ENCODE measurements at regions not wholly inside any gene's neighbourhood (a gene's known extent, or its start where the extent isn't known, plus 50 kb on each side); places are given as distances from the start of the nearest gene placed in this dataset.

DNA sequence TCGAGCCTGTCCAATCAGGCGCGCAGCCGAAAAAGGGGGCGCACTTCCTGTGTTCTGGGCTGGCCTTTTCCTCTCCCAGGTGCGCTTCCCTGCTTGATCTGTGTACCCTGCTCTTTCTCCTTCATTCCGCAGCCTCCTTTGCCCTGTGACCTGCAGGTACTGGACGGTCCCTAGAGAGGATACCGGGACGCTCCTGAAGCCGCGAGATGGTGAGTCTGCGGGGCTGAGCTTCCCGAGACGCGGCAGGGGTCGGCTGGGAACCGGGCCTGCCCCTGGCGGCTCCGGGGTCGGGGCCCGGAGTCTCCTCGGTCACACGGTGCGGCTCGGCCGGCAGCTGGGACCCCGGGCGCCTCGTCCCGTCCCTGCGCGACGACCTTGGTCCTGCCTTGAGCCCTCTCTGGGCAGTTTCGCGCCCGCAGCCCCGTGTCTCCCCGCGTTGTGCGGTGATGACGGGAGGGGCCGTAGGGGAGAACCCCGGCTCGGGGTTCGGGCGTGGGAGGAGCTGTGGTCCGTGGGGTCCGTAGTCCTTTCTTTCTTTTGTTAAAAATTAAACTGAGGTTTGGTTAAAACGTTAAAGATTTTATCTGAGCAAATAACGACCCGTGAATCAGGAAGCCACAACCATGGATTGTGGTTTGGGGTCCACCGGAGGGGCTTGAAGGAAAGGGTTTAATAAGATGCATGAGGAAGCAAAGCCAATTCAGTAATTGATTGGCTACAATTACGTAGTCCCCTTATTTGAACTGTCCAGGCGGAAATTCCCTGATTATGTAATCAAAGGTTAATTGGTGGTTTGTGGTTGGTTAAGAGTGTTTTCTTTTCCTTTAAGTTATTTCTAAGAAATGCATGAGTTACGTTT is 172.8 kb upstream of the ZNF267 start:
- DNase-seq (ENCODE audit: low read depth in 1 of 2, low spot score in 1 of 2) = peak; percentile 62 to 84

GRCh38 chr16:31701734-31702133 is 171.9 kb upstream of the ZNF267 start:
- DNase-seq (ENCODE audit: low read depth in 1 of 2, low spot score in 1 of 2) = no peak

DNA sequence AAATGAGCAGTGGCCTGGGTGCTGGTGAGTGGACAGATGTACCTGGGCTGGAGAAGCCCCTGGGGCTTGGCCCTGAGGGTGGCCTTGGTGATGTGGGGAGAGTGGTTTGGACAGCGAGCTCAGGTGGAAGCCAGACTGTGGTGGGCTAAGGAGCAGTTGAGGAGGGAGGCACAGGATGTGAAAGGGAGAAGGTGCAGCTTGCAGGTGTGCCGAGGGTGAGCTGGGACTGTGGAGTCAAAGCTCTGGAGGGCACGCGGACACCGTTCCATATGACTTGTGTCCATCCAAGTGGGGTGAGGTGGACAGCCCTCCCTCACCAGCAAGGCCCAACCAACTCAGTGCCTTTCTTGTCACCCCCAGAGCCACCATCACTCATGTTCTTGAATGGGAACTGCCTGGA is 170.8 kb upstream of the ZNF267 start:
- no peak for DNase-seq (ENCODE audit: low read depth in 1 of 2, low spot score in 1 of 2)

GRCh38 chr16:31703526-31704128 is 170.0 kb upstream of the ZNF267 start:
- DNase-seq (ENCODE audit: low read depth in 1 of 2, low spot score in 1 of 2) = no peak

- DNase-seq (ENCODE audit: low read depth in 1 of 2, low spot score in 1 of 2) = no peak
These were observed 169.5 kb upstream of the ZNF267 start for GRCh38 chr16:31704138-31704537.

- DNase-seq (ENCODE audit: low read depth in 1 of 2, low spot score in 1 of 2) = no peak
These were observed 168.2 kb upstream of the ZNF267 start for GRCh38 chr16:31705371-31705770.

GRCh38 chr16:31706318-31706717 is 167.3 kb upstream of the ZNF267 start:
- DNase-seq (ENCODE audit: low read depth in 1 of 2, low spot score in 1 of 2) = no peak

- no peak for DNase-seq (ENCODE audit: low read depth in 1 of 2, low spot score in 1 of 2)
These were observed 166.7 kb upstream of the ZNF267 start for GRCh38 chr16:31706925-31707324.

DNA sequence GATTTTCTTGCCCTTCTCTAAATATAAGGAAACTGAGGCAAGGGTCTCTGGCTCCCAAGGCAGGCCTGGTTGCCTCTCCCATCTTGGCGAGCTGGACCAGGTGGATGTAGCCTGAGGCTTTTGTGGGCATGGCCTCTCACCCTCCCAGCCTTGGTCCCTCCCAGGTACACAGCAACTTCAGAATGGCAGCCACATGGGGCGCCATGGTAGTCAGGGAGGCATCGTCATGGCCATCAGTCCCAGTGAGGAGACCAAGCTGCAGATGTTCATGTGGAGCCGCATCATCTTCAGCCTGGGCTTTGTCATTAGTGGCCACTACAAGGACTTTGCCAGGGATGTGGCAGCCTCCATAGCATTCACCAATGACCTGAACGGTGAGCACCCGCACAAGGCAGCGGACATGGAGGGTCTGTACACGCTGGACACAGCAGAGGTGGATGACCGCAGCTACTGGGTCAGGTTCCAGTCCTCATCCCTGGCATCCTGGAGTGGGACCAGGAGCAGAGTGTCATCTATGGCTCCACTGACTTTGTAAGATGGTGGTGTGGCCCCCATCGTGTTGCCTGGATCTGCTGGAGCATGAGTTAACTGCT is 165.8 kb upstream of the ZNF267 start:
- no peak for DNase-seq (ENCODE audit: low read depth in 1 of 2, low spot score in 1 of 2)

GRCh38 chr16:31708348-31708747 is 165.3 kb upstream of the ZNF267 start:
- DNase-seq (ENCODE audit: low read depth in 1 of 2, low spot score in 1 of 2) = no peak

GRCh38 chr16:31709181-31709580 is 164.4 kb upstream of the ZNF267 start:
- no peak for DNase-seq (ENCODE audit: low read depth in 1 of 2, low spot score in 1 of 2)

DNA sequence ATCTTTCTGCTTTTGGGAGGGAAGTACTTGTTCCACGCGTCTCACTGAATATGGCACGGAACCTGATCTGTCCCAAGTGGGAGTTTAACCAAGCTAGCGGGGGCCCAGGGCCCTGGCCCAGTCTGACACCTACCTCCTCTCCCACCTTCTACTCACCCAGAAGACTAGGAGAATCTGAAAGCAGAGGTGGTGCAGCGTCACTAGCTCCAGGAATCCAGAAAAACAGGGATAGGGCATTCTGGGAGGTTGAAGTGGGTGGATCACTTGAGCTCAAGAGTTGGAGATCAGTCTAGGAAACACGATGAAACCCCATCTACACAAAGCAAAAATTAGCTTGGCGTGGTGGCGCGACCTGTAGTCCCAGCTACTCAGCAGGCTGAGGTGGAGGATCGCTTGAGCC is 163.5 kb upstream of the ZNF267 start:
- no peak for DNase-seq (ENCODE audit: low read depth in 1 of 2, low spot score in 1 of 2)

DNA sequence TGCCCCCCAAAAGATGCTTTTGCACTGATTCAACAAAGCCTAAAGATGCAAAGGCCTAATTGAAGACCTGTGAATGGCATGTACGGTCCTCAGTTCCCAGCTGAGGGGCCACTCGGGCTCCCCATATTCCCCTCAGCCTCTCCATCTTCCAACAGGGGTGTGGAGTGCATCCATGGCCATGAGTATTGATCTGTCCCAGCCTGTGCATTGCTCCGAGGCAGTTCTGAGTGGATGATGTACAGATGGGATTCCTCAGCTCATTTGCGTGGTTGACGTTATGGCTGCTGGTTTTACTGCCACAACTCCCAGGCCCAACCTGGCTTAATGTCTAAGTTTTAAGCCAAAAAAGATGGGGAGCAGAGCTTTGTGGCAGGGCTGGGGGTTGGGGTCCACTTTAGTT is 162.7 kb upstream of the ZNF267 start:
- DNase-seq (ENCODE audit: low read depth in 1 of 2, low spot score in 1 of 2) = no peak

DNA sequence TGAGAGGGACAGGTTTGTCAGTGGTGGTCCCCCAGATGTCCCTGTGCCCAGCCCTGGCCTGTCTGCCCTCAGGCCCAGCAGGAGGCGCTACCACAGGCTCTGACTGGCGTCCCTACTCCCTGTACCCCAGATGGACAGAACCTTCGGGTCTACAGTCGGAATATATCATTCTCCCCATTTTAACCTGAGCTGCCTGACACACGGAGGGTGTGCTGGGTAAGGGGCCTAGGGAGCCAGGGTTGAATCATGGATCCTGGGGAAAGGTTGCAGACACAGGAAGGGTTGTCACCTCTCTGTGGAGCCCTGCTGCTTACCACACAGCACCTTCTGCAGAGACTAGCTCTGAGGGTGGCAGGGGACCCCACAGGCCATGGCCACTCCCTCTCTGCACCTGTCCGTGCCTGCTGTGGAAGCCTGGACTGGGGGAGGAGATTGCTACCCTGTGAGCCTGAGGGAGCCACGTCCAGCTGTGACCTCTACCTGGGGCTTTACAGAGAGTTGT is 162.2 kb upstream of the ZNF267 start:
- no peak for DNase-seq (ENCODE audit: low read depth in 1 of 2, low spot score in 1 of 2)

DNA sequence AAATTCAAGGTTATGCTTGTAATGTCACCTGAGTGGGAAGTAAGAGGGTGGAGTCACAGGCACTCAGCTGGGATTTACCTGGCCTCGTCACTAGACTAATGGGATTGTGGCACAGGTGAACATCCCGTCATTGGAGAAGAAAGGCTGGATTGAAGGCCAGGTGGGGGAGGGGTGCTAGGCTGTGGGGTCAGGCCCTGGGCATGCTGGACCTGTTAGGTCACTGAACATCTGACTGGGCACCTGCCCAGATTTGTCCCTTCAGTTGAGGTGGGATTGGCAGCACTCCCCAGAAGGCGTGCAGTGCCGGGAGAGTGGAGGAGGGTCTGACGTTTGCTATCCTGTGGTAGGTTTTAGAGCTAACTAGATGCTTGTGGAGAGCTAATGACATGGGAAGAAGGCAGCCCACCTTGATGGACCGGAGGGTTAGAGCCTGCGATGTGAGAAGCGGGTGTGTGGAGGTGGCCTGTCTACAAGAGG is 161.5 kb upstream of the ZNF267 start:
- DNase-seq (ENCODE audit: low read depth in 1 of 2, low spot score in 1 of 2) = no peak

- peak; percentile 80 to 91 for DNase-seq (ENCODE audit: low read depth in 1 of 2, low spot score in 1 of 2)
These were observed 160.3 kb upstream of the ZNF267 start for GRCh38 chr16:31713071-31713944.

DNA sequence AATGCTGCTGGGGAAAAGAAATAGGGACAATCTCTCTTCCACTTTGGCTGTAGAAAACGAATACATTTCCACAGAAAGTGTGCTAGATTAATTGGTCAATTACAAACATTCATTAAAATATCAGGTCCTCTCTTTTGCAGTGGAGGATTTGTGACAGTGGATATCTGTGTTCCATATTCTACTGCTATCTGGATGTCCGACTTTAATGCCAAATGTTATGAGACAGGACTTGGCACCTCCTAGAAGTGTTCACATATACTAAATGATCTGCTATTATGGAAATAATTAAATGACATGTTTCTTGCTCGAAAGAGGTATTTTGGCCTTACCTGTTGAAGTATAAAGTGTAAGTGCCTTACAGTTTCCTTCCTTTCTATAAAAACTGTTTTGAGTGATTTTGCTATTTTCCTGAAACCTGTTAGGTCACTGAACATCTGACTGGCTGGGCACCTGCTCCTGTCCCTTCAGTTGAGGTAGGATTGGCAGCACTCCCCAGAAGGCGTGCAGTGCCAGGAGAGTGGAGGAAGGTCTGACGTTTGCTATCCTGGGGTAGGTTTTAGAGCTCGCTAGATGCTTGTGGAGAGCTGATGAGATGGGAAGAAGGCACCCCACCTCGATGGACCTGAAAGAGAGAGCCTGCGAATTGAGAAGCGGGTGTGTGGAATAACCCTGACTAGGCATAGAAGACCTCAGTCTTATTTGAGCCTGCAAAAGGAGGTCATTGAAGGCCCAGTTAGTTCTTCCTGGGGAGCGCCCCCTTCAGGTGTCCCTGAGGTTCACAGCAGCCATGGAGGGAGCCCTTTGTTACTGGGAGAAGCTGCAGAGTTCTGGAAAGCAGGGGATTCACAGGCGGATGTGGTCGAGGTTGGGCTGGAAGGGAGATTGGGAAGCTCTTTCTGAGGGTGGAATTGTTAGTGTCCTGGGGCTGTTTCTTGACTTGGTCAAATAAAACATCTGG is 159.4 kb upstream of the ZNF267 start:
- no peak for DNase-seq (ENCODE audit: low read depth in 1 of 2, low spot score in 1 of 2)

DNA sequence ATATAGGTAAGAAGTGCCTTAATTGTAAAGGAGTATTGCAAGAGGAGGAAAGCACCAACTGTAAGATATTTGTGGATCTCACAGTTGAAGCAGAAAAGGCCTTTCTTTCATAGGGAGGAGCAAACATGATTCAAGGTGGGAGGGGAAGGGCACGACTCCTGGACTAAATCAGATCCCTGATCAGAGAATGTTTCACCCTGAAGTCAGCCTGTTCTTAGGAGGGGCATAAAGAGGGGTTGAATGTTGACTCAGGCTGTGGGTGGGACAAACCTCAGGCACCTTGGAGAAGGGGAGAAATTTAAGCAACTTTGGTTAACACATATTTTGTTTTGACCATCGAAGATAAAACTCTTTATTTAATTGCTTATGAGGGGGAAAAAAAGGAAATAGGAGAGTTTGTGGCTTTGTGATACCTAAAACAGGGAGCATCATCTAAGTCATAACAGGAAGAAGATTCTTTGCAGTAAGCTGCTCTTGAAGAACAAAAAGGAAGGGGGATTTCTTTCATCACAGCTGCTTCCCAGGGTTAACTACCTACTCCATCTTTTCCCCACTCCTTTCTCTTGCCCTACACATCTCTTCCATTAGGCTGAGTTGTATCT is 158.6 kb upstream of the ZNF267 start:
- no peak for DNase-seq (ENCODE audit: low read depth in 1 of 2, low spot score in 1 of 2)

- DNase-seq (ENCODE audit: low read depth in 1 of 2, low spot score in 1 of 2) = no peak
These were observed 157.7 kb upstream of the ZNF267 start for GRCh38 chr16:31715915-31716314.

GRCh38 chr16:31718998-31719397 is 154.6 kb upstream of the ZNF267 start:
- no peak for DNase-seq (ENCODE audit: low read depth in 1 of 2, low spot score in 1 of 2)

Measured in activated CD4-positive, alpha-beta T cell treated with anti-CD3 and anti-CD28 coated beads, Interleukin-2, amount 50 U/mL, for 24 hours (primary cell).